GM06990 (cell line): ENCODE measurements at regions not wholly inside any gene's neighbourhood (a gene's known extent, or its start where the extent isn't known, plus 50 kb on each side); places are given as distances from the start of the nearest gene placed in this dataset.

ENCODE experiments used
- DNase-seq: peaks from one replicate; pipeline ENCODE4 v3.0.0-alpha.2; 2011; ENCODE audit not compliant: insufficient read length; ENCODE audit errors: extremely low read depth
- H3K27me3 ChIP-seq: replicated peaks from 2 replicates; pipeline ENCODE4 v1.6.0; 2011; ENCODE audit warnings: low read length; ENCODE audit not compliant: control insufficient read depth, insufficient read depth
- H3K36me3 ChIP-seq: 2 replicates; pipeline ENCODE4 v1.5.1; 2011; ENCODE audit warnings: low read length; ENCODE audit not compliant: control insufficient read depth, insufficient read depth
- H3K4me3 ChIP-seq: replicated peaks from 2 replicates; pipeline ENCODE4 v1.5.1; 2011; ENCODE audit warnings: low read depth, mild to moderate bottlenecking, control low read depth, low read length
- CTCF ChIP-seq: IDR thresholded peaks from 2 replicates; pipeline ENCODE4 v1.5.1; 2011; ENCODE audit warnings: low read length, control low read depth, mild to moderate bottlenecking, inconsistent platforms; ENCODE audit not compliant: insufficient read depth, poor library complexity, severe bottlenecking

- no peak for DNase-seq
- H3K27me3 ChIP-seq: no peaks in the 10 kb centered on the region
- H3K36me3 ChIP-seq: no peaks in the 10 kb centered on the region
- TF ChIP-seq CTCF: no peak
- H3K4me3 ChIP-seq: no peak overlapping the region
Observed at GRCh38 chr16:9199751-9200150, 108.3 kb downstream of the HAPSTR1 start.

GRCh38 chr16:9203956-9204355, 112.5 kb downstream of the HAPSTR1 start:
- Histone ChIP-seq H3K4me3 (no peak overlapping the region), H3K27me3 (no peaks in the 10 kb centered on the region), H3K36me3 (no peaks in the 10 kb centered on the region)
- no peak for TF ChIP-seq CTCF
- no peak for DNase-seq

GRCh38 chr16:9205661-9206060, 114.2 kb downstream of the HAPSTR1 start:
- no peaks in the 10 kb centered on the region for H3K27me3 ChIP-seq
- no peak for TF ChIP-seq CTCF
- H3K4me3 ChIP-seq: no peak overlapping the region
- DNase-seq: no peak
- no peaks in the 10 kb centered on the region for H3K36me3 ChIP-seq

- no peak for DNase-seq
- Histone ChIP-seq H3K27me3 (no peaks in the 10 kb centered on the region), H3K4me3 (no peak overlapping the region), H3K36me3 (no peaks in the 10 kb centered on the region)
- no peak for TF ChIP-seq CTCF
Observed at GRCh38 chr16:9206156-9206555, 114.7 kb downstream of the HAPSTR1 start.

- no peaks in the 10 kb centered on the region; the same call in none of the 2 replicates for H3K27me3 ChIP-seq
Observed at GRCh38 chr16:9212621-9213020, 121.2 kb downstream of the HAPSTR1 start.

More at GRCh38 chr16:9212621-9213020, 121.2 kb downstream of the HAPSTR1 start:
- no peak for TF ChIP-seq CTCF
- H3K36me3 ChIP-seq: no peaks in the 10 kb centered on the region
- H3K4me3 ChIP-seq: no peak overlapping the region
- DNase-seq: no peak
